Hypothalamus (tissue), 51 donors: ENCODE measurements at regions not wholly inside any gene's neighbourhood (a gene's known extent, or its start where the extent isn't known, plus 50 kb on each side); places are given as distances from the start of the nearest gene placed in this dataset.

Experiments
- DNase-seq, 51 donors: peaks; one replicate each; lab custom pipeline; 2025; lab: John Stamatoyannopoulos, UW

DNA sequence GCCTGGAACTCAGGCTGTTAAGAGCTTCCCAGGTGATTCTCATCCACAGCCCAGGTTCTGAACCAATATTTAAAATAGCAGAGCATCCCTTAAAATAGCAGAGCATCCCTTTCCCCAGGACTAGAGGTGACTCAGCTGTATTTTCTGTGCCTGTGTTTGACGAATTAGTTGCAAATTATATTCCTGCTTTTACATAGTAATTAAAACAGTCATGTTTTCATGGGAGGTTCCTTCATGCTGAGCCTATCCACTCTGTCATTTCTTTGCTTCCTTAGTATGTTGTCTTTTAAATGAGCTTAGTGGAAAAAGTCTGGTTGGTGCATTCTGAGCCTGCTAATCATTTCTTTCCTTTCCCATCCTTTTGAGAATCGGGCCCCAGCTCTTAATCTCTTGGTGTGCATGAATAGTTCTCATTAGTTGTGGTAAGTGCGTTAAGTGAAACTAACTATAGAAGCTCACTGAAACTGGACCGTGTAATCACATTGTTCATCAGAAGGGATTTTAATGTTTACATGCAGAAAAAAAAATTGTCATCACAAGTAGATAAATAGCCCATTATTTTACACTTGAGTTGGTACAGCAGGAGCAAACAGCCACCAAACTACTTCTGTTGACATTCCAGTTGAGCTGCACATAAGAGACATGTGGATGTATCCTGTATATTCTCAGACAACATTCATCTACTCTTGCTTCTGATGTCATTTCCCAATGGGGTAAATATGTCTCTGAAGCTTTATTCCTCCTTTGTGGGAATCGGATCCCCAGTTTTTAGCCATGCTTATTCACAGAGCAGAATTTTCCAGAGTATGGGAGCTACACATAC lies 596.9 kb upstream of the WWC1 start:
- DNase-seq: peak in 1 of 51 donors; percentile 10

DNA sequence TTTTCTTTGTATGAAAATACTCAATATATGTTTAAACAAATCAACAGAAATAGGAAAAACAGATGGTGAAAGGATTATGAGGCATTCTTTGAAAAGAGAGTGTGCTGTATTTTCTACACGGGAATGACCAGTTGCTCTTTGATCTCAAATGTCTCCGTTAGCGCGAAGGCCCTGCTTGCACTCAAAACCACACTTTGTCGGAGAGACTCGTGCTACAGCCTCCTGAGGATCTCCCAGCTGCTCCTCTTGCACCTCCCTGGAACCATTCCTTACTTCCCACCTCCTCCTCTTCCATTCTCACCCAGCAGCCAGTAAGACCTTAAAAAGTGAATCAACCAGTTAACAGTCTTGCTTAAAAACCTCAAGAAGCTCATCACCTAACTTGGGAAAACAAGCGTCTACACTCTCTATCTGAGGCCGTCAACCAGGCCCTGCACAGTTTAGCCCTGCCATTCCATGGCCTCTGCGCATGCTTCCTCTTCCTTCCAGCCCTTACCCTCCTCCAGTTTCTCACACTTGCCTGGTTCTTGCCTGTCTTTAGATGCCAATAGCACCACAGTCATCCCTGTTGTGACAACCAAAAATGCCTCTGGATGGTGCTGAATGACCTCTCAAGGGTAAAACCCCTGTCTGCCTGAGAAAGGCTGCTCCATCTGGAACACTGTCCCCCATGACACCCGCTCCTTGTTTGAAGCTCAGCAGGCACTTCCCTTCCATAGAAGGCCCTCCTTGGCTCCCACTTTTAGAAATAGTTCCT lies 594.7 kb upstream of the WWC1 start:
- no peak for DNase-seq

DNA sequence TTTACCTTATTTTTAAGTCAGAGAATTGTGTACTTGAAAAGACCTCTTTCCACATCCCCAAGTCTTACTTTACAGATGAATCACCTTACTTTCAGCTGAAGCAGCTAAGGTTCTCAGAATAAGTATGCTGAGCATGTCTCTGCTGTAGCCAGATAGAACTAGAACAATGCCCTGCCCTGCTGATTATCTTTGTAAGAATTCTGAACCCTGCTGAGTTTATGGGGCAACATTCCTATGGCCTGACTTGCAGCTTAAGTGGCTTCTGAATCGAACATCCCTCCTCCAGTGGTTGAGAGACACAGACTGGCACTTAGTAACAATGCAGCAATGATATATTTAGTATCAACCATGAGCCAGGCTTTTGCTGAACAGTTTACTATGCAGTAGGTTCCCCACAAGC lies 592.0 kb upstream of the WWC1 start:
- no peak for DNase-seq

DNA sequence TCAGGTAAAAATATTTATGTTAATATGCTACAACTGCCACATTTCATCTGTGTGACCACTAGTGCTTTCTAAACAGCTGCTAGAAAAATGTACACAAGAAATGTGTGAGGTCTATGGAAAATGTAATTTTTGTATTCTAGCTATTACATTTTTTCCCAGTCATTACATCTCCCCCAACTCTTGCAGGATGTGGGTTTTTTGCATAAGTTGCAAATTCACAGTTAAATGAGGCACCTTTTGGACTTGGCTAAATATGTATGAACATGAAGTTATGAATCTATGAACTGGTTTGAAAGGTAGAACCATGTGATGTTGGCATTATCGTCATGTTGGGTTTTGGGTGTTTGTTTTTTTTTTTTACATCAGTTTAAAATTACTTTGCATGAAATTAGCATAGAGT lies 590.4 kb upstream of the WWC1 start:
- DNase-seq: no peak

DNA sequence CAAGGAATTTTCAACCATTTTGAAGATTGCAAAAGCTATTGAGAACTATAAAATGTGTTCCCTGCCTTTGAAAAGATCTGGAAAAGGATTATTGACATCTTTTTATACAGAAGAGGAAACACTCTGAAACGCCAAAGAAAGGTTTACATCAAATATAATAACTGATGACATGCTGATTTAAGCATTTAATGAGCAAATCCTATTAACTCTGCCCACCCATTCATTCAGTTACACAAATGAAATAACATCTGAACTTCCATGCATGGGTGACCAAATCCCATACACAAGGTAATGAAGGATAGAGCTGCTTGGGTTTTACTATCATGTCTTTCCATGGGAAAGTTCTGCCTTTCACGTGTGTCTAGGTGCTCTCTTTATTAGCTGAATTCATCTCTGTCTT lies 589.4 kb upstream of the WWC1 start:
- no peak for DNase-seq

DNA sequence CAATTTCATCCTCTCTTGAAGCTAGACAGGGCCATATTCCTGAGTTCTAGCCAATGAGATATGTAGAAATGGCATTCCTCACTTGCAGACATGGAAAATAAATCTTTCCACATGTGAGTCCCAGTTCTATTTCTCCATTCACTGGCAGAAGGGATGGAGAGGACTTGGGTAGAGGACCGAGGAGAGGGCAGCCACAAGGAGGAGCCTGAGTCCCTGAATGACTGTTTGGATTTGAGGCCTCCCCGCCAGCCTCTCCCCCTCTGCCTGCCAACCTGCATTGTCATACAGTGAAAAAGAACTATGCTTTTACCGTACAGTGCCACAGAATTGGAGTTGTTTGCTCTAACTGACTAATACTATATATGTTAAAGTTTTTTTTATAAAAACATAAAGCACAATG lies 583.0 kb upstream of the WWC1 start:
- DNase-seq: no peak

DNA sequence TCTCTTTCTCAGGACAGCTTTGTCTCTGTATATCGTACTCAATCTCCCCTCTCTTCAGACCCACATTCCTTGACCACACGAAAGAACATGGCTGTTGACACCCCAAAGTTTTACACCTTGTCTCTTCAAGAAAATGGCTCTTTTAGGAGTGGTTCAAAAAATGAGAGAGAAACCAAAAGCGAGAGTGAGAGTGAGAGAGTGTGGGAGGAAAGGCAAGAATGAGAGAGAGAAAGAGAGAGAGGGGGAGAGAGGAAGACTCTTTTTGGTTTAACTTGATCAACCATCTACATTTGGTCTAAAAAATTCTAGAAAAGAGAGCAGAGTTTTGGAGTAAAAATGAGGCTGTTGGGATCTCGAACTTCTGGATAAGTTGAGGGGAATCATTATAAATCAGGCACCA lies 581.8 kb upstream of the WWC1 start:
- no peak for DNase-seq

DNA sequence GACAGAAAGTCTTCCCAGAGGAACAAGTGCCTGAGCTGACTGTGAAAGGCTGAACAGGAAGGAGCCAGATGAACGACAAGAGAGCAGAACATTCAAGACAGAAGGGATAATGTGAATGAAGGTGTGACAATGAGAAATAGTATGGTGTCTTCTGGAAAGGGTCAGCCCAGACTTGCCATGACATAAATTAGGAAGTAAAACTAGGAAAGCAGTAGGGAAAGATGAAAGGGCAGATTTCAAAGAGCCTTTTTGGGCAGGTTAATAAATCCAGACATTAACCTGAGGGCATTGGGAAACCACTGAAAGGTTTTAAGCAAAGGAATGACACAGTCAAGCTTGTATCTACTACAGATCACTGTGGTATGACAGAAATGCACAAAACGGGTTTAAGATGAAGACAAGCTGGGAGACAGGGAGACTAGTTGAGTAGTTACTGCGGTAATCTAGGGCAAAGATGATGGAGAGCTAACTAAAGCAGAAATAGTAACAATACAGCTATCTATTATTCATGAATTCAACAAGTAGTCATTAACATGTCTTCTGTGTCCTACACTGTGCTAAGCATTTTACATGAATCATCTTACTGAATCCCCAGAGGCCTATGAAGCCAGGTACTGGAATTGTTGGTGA lies 580.9 kb upstream of the WWC1 start:
- DNase-seq: no peak

DNA sequence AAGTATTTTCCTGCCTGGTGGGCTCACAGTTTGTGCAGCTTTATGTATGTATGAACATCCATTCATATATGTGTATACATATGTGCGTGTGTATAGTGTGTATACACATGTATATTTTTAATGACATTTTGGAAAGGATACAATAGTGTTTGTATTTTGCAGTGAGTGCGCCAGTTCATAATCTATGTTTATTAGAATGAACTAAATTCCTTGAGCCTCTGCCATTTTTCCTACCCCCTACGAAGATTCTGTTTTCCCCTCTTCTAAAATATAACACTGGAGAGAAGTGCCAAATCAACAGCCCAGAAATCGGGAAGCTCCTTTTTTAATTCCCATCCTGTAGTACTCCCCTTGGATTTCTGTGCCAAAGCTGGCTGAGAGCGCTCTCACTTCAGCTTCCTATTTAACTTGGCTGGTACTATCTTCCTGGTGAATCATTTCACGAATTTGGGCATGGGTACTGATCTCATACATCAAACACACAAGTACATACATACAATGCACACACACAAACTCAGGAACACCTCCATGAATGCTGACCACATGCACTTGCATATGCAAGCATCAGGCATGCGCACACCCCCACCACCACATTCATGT lies 578.4 kb upstream of the WWC1 start:
- DNase-seq: no peak

DNA sequence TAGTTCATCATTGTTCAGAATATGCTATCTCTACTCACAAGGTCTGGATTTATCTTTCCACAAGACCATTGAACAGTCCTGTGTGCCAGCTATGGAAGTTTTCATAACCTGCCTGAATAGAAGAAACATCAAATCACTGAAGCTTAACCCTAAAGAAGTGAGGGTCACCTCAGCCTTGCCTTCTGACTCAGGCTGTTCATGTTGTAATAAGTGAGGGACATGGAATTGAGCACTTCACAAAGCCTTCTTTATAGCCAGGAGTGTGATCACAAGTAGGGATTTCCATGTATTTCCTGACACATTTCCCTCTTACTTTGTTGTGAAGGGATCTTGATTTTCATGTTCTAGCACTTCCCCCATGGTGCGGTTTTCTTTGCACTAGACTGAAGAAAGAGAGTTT lies 577.5 kb upstream of the WWC1 start:
- DNase-seq: no peak

DNA sequence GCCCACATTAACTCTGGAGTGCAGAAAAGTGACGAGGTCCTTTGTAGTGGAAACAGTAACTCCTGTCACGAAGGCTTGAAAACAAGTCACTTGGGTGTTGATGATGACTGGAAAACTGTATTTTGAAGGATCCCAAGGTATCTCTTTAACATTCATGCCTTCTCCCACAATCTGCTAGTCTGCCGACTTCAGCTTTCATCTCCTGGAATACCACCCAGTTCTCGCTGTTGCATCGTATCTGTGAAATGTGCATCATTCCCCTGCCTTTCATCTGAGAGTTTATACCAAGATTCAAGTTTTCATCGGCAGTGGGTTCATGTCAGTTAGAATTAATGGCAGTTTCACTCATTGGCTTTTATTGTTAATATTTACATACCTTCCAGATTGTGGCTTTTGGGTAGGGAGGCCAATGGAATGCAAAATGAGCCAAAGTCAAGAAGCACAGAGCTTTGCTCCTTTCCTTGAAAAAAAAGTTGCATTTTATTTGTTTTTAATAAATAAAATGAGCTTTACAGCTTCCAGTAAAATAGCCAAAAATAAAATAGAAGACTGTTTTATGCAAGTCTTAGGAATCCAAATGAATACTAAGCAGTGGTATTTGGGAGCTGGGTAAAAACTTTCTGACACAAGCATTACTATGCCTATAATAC lies 575.2 kb upstream of the WWC1 start:
- no peak for DNase-seq

DNA sequence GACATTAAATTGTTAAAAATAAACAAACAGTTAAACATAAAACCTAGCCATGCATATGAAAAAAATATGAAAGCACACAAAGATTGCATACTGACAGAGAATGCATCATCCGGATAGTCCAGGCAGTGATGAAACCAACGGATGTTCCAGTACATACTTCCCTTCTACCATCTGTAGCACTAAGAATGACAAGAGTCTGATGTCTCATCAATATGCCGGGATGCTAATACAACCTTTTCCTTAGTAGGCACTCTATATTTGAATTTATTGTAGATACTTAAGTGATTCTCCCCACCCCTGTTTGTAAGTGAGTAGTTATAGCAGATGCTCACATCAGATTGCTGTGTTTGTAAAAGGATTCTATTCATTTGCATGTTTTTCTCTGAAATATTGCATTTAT lies 571.2 kb upstream of the WWC1 start:
- no peak for DNase-seq

DNA sequence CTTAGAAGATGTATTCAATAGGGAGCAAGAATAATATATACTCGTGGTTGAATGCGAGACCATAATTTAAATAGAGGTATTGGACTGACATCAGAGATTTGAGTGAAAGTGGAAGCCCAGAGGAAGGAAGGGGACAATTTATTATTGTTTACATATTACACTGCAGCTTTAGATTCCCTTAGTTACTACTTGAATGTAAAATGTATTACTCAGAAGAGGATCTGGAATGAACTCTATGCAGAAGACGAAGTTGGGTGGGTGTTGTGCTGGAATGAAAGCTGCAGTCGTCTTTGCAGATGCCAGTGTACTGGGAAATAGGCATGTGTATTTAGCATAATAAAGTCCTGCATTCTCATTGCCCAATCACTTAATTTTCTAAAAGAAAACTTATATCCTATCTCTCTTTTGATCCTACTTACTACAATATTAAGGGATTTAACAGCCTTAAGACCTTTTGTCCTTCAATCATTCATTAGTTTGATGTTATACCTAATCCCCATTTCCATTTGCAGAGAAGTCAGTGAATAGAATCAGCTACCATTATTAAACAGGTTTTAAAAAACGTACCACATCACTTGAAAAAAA lies 570.7 kb upstream of the WWC1 start:
- peak in 1 of 51 donors; percentile 3 for DNase-seq

DNA sequence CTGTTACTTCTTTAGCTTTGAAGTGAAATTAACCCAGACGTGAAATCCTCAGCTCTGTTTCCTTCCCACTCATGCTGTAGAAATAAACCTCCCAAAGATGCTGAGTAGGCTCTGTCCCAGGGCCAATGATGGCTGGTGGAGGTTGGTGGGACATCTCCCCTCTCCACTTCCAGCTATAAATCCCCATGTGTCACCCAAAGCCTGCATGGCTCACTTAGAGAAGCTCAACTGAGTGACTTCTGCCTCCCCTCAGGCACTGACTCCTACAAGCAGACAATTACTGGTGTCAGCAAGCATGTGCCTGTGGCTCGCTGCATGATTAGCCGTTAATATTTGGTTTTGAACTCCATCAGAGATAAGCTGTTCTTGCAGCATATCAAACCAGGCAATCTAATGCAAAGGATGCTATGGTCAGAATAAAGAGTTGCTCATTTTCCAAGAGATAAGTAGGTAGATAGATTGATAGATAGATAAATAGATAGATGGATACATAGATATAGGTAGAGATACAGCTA lies 569.5 kb upstream of the WWC1 start:
- DNase-seq: no peak

DNA sequence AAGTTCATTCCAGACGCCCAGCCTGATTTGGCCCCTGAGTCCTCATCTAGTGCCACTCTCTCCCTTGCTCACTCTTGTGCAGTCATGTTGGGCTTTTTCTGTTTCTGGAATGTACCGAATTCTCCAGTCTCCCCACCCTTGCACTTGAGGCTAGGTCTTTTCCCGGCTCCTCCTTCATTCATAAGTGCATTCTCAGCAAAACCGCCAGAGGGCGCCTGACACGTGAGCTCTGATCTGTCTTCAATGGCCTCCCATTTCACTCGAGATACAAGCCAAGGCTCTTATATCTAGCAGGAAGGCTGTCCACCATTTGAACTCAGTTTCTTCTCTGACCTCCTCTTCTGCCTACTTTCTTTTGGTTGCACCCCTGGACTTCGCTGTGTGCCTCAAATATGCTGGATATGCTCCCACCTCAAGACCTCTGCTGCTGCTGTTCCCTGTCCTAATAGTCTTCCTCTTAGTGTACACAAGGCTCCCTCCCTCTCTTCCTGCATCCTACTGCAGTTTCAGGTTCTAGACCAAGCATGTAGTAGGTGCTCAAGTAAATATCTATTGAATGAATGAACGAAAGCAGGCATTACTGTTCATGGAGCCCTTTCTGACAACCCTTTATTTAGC lies 568.1 kb upstream of the WWC1 start:
- DNase-seq: peak in 47 of 51 donors; percentile 7 to 83 (median 43)

DNA sequence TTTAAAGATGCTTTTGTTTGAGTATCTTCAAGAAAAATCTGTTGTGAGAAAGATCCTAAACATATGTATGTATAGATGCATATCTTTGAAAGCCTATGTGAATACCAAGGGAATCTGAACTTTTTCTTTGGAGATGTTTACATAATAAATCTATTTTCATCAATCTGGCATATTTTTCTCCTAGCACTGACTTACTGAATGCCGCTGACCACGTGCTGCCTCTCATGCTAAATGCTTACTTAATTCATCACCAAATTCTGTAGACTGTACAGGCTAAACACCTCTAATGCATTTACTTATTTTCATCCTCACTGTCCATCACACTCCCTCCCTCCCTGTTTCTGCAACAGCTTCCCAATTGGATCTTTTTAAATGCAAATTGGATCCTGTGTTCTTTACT lies 566.2 kb upstream of the WWC1 start:
- no peak for DNase-seq

DNA sequence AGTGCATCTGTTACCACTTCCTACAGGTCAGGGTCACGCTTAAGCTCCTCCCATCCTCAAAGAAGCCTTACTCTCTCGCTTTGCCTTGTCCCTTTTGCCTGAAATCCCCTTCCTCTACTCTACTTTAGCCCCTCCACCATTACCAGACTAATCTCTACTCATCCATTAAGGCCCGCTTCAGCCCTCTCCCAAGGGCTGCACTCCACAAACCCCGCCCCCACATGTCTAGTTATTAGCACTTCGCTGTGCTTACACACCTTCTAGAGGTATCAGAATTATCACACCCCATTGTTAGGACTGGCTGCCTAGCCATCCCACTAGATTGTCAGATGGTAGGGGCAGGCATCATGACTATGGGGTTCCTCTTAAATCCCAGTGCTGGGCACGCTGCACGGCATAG lies 565.7 kb upstream of the WWC1 start:
- DNase-seq: no peak

DNA sequence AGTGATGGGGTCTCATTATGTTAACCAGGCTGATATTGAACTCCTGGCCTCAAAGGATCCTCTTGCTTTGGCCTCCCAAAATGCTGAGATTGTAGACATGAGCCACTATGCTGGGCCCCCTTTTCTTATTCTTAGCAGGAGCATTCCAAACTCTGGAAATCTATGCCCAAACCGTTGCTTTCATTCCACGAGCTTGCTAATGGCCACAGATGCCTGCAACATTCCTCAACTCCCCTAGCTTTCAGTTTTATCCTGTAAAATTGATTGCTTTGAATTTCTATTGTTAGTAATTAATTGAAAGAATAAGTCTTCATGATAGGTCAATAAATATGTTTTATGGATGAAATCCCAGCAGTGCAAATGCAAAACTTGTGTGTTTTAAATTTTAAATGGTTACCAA lies 564.8 kb upstream of the WWC1 start:
- DNase-seq: no peak

DNA sequence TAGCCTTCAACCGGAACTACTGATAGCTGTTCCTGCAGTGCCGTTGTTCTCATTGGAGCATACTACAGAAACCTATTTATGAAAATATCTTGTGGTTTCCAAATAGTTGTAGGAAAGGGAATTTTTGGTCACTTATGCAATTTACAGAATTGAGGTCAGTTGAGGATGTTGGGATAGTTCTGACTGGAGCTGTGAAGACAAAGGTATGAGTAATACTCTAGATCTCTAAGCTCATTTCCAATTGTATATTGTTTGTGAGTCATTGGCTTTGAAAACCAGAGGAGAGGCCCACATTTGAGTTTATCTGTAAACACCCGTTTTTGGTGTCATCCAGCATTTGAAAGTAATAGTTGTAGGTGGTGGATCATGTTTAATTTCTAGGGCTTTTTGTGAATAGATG lies 561.3 kb upstream of the WWC1 start:
- no peak for DNase-seq

DNA sequence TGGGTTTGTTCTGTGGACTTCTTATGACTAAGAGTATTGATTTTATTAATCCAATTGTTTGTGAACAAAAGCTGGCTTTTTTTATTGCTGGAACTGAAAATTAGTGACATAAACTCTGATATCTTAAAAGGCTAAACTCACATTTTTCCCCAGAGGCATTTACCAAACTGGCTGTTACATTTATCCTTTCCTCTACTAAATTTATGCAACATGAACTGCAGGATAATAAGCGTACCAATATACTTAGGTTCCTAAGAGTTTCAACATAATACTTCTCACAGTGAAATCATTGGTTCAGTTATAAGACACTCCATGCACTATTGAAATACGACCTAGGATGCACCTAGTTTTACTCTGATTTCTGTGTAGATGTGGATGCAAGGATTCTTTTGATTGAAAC lies 560.8 kb upstream of the WWC1 start:
- no peak for DNase-seq
